Mucosa of rectum (tissue), 2 donors: ENCODE measurements at regions not wholly inside any gene's neighbourhood (a gene's known extent, or its start where the extent isn't known, plus 50 kb on each side); places are given as distances from the start of the nearest gene placed in this dataset.
"Not testable (repeated sequence)": the region's sequence is repeated elsewhere in the genome, so short reads cannot be mapped to it uniquely, and the experiment has no call there.

Source experiments
- H3K27ac ChIP-seq, 2 donors: one replicate each; pipeline ENCODE4 v1.7.0; 2013; ENCODE audit warnings: inconsistent platforms in 2 of 2, low read depth in 2 of 2, low read length in 2 of 2
- H3K27me3 ChIP-seq, 2 donors: one replicate each; pipeline ENCODE4 v1.7.0; 2013; ENCODE audit warnings: low read length in 2 of 2; ENCODE audit not compliant: control insufficient read depth in 2 of 2, insufficient read depth in 2 of 2
- H3K36me3 ChIP-seq, 2 donors: one replicate each; pipeline ENCODE4 v1.7.0; 2013; ENCODE audit warnings: low read length in 2 of 2; ENCODE audit not compliant: control insufficient read depth in 2 of 2, insufficient read depth in 2 of 2
- H3K4me1 ChIP-seq, 2 donors: one replicate each; pipeline ENCODE4 v1.7.0; 2013; ENCODE audit warnings: low read length in 2 of 2, mild to moderate bottlenecking in 1 of 2; ENCODE audit not compliant: control insufficient read depth in 2 of 2, insufficient read depth in 2 of 2
- H3K4me3 ChIP-seq, 2 donors: one replicate each; pipeline ENCODE4 v1.7.0; 2013; ENCODE audit warnings: low read length in 2 of 2
- H3K9ac ChIP-seq, 2 donors: one replicate each; pipeline ENCODE4 v1.7.0; 2013; ENCODE audit warnings: low read length in 2 of 2, low read depth in 1 of 2, mild to moderate bottlenecking in 1 of 2
- H3K9me3 ChIP-seq, 2 donors: one replicate each; pipeline ENCODE4 v1.7.0; 2013; ENCODE audit warnings: low read length in 2 of 2; ENCODE audit not compliant: control insufficient read depth in 2 of 2
- donor health status: healthy.
- donor health status: Normal muscosa, but diverticular disease.

- no peak overlapping the region for H3K9ac ChIP-seq
- H3K4me1 ChIP-seq = no peaks in the 10 kb centered on the region
- no peak overlapping the region for H3K27ac ChIP-seq
- H3K9me3 ChIP-seq = no peaks in the 10 kb centered on the region
- no peaks in the 10 kb centered on the region for H3K36me3 ChIP-seq
- H3K4me3 ChIP-seq = no peak overlapping the region
- no peaks in the 10 kb centered on the region for H3K27me3 ChIP-seq
Observed at GRCh38 chr12:118534003-118534402, 157.6 kb downstream of the SUDS3 start.

- no peaks in the 10 kb centered on the region for H3K36me3 ChIP-seq
- H3K9ac ChIP-seq = no peak overlapping the region
- H3K27me3 ChIP-seq = no peaks in the 10 kb centered on the region
- no peaks in the 10 kb centered on the region for H3K4me1 ChIP-seq
- H3K4me3 ChIP-seq = no peak overlapping the region
- H3K27ac ChIP-seq = no peak overlapping the region
- no peaks in the 10 kb centered on the region for H3K9me3 ChIP-seq
Observed at GRCh38 chr12:118536306-118536906, 160.1 kb downstream of the SUDS3 start.

GRCh38 chr12:118537481-118537917 is 161.1 kb downstream of the SUDS3 start:
- no peaks in the 10 kb centered on the region for H3K36me3 ChIP-seq
- H3K27me3 ChIP-seq = no peaks in the 10 kb centered on the region
- H3K4me3 ChIP-seq = no peak overlapping the region
- H3K9me3 ChIP-seq = no peaks in the 10 kb centered on the region
- no peak overlapping the region for H3K9ac ChIP-seq
- peak overlapping the region; percentile 49 to 63 for H3K27ac ChIP-seq
- H3K4me1 ChIP-seq = no peaks in the 10 kb centered on the region

GRCh38 chr12:118541071-118541470 is 164.7 kb downstream of the SUDS3 start:
- Histone ChIP-seq H3K4me3 (no peak overlapping the region), H3K9me3 (no peaks in the 10 kb centered on the region)

GRCh38 chr12:118541934-118542333 is 165.6 kb downstream of the SUDS3 start:
- no peaks in the 10 kb centered on the region for H3K36me3 ChIP-seq
- no peak overlapping the region for H3K27ac ChIP-seq
- no peaks in the 10 kb centered on the region for H3K4me1 ChIP-seq
- no peaks in the 10 kb centered on the region for H3K9me3 ChIP-seq
- H3K27me3 ChIP-seq = no peaks in the 10 kb centered on the region
- no peak overlapping the region for H3K4me3 ChIP-seq
- no peak overlapping the region for H3K9ac ChIP-seq

More at GRCh38 chr12:118541071-118541470, 164.7 kb downstream of the SUDS3 start:
- H3K36me3 ChIP-seq = no peaks in the 10 kb centered on the region
- H3K9ac ChIP-seq = no peak overlapping the region
- H3K27ac ChIP-seq = no peak overlapping the region
- no peaks in the 10 kb centered on the region for H3K27me3 ChIP-seq
- H3K4me1 ChIP-seq = no peaks in the 10 kb centered on the region

- no peaks in the 10 kb centered on the region for H3K27me3 ChIP-seq
- no peaks in the 10 kb centered on the region for H3K4me1 ChIP-seq
- H3K9me3 ChIP-seq = no peaks in the 10 kb centered on the region
- no peaks in the 10 kb centered on the region for H3K36me3 ChIP-seq
- H3K4me3 ChIP-seq = no peak overlapping the region
- H3K9ac ChIP-seq = no peak overlapping the region
- no peak overlapping the region for H3K27ac ChIP-seq
Observed at GRCh38 chr12:118543651-118544050, 167.3 kb downstream of the SUDS3 start.

GRCh38 chr12:118544569-118544968 is 168.2 kb downstream of the SUDS3 start:
- Histone ChIP-seq H3K27ac (no peak overlapping the region), H3K9me3 (no peaks in the 10 kb centered on the region), H3K9ac (no peak overlapping the region), H3K4me3 (no peak overlapping the region), H3K36me3 (no peaks in the 10 kb centered on the region), H3K4me1 (no peaks in the 10 kb centered on the region), H3K27me3 (no peaks in the 10 kb centered on the region)

GRCh38 chr12:118547606-118548005 is 171.3 kb downstream of the SUDS3 start:
- H3K9ac ChIP-seq, H3K4me1 ChIP-seq, H3K36me3 ChIP-seq: not testable (repeated sequence)

GRCh38 chr12:118548887-118549509 is 172.6 kb downstream of the SUDS3 start:
- no peaks in the 10 kb centered on the region for H3K4me1 ChIP-seq
- no peaks in the 10 kb centered on the region for H3K36me3 ChIP-seq
- no peak overlapping the region for H3K27ac ChIP-seq
- H3K9me3 ChIP-seq = peaks cover 0 to 2% of the 10 kb centered on the region in 2 donors
- no peak overlapping the region for H3K4me3 ChIP-seq
- H3K9ac ChIP-seq = no peak overlapping the region
- no peaks in the 10 kb centered on the region for H3K27me3 ChIP-seq

More at GRCh38 chr12:118547606-118548005, 171.3 kb downstream of the SUDS3 start:
- not testable (repeated sequence) for H3K9me3 ChIP-seq, H3K27me3 ChIP-seq, H3K27ac ChIP-seq, H3K4me3 ChIP-seq

- Histone ChIP-seq H3K27ac (no peak overlapping the region), H3K27me3 (no peaks in the 10 kb centered on the region), H3K9me3 (peaks cover 0 to 2% of the 10 kb centered on the region in 2 donors), H3K36me3 (no peaks in the 10 kb centered on the region), H3K9ac (no peak overlapping the region), H3K4me3 (no peak overlapping the region), H3K4me1 (no peaks in the 10 kb centered on the region)
Observed at GRCh38 chr12:118549510-118549980, 173.2 kb downstream of the SUDS3 start.
